Testis (tissue), 2 donors: ENCODE measurements at regions not wholly inside any gene's neighbourhood (a gene's known extent, or its start where the extent isn't known, plus 50 kb on each side); places are given as distances from the start of the nearest gene placed in this dataset.

Experiments
- DNase-seq: peaks from one replicate; pipeline ENCODE4 v3.0.0-alpha.2; 2019
- H3K27ac ChIP-seq, 2 donors: fragments of 200-600 bp; sonication (generic); one replicate each; pipeline ENCODE4 v1.5.1; 2019
- H3K27me3 ChIP-seq: fragments of 200-600 bp; sonication (generic); one replicate; pipeline ENCODE4 v1.5.1; 2019
- H3K36me3 ChIP-seq: fragments of 200-600 bp; sonication (generic); one replicate; pipeline ENCODE4 v1.5.1; 2017; ENCODE audit warnings: low read depth; ENCODE audit errors: missing control alignments
- H3K4me1 ChIP-seq: fragments of 200-600 bp; sonication (generic); one replicate; pipeline ENCODE4 v1.5.1; 2019
- H3K4me3 ChIP-seq, 2 donors: fragments of 200-600 bp; sonication (generic); one replicate each; pipeline ENCODE4 v1.5.1; 2017 to 2019
- H3K9me3 ChIP-seq: fragments of 200-600 bp; sonication (generic); one replicate; pipeline ENCODE4 v1.5.1; 2017
- POLR2A ChIP-seq: fragments of 450-650 bp; IDR thresholded peaks from one replicate; pipeline ENCODE4 v1.6.1; 2017; ENCODE audit warnings: antibody characterized with exemption, mild to moderate bottlenecking, moderate library complexity
- WGBS, 2 donors: methylation state at CpG; one replicate each; pipeline ENCODE4 v1.1.5; 2018; 5-methylcytosine and 5-hydroxymethylcytosine counted together
- intact Hi-C: fragments of 100-400 bp; cut with DNase I; formaldehyde crosslinking; loops from one replicate; pipeline ENCODE4 v1.15.1; 2023; ENCODE audit warnings: low total_unique reads
- TF ChIP-seq, protein P1 (sequence below), 3 experiments: fragments of 450-650 bp in 2 of 3; fragments of 200-600 bp in 1 of 3; sonication (generic) in 1 of 3; IDR thresholded peaks; one replicate each; pipeline ENCODE4 v1.5.1; 2016 to 2019; ENCODE audit warnings: antibody characterized with exemption in 3 of 3, mild to moderate bottlenecking in 2 of 3, moderate library complexity in 1 of 3

DNA sequence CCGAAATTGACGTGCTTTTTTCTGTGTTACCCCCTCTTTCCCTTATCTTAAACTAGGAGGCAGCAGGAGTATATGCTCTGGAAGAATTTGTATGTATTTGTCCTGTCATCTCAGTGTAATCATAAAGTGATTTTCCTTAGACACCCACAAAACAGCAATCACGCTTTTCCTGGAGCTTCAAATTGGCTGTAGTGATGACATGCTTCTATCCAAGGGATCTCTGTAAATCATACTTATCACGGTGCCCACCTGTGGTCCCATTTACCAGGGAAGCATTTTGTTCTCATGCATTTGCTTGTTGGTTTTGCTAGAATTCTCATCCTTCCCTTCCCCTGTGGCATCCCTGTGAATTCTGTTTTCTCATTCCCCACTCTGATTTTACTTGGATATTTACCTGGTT is 220.8 kb upstream of the THUMPD2 start:
- Histone ChIP-seq H3K36me3 (no peaks in the 10 kb centered on the region), H3K4me3 (no peak overlapping the region), H3K4me1 (no peaks in the 10 kb centered on the region), H3K27me3 (no peaks in the 10 kb centered on the region), H3K9me3 (no peaks in the 10 kb centered on the region), H3K27ac (no peak overlapping the region)
- no peak for TF ChIP-seq POLR2A
- TF ChIP-seq, protein P1, sequence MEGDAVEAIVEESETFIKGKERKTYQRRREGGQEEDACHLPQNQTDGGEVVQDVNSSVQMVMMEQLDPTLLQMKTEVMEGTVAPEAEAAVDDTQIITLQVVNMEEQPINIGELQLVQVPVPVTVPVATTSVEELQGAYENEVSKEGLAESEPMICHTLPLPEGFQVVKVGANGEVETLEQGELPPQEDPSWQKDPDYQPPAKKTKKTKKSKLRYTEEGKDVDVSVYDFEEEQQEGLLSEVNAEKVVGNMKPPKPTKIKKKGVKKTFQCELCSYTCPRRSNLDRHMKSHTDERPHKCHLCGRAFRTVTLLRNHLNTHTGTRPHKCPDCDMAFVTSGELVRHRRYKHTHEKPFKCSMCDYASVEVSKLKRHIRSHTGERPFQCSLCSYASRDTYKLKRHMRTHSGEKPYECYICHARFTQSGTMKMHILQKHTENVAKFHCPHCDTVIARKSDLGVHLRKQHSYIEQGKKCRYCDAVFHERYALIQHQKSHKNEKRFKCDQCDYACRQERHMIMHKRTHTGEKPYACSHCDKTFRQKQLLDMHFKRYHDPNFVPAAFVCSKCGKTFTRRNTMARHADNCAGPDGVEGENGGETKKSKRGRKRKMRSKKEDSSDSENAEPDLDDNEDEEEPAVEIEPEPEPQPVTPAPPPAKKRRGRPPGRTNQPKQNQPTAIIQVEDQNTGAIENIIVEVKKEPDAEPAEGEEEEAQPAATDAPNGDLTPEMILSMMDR (IDR thresholded peaks at IDR 0.05): no peak
- no peak for DNase-seq
- WGBS, 2 donors: 62 to 63% methylated on average over 4 of the region's 4 CpGs
- intact Hi-C loops: no loop called here

DNA sequence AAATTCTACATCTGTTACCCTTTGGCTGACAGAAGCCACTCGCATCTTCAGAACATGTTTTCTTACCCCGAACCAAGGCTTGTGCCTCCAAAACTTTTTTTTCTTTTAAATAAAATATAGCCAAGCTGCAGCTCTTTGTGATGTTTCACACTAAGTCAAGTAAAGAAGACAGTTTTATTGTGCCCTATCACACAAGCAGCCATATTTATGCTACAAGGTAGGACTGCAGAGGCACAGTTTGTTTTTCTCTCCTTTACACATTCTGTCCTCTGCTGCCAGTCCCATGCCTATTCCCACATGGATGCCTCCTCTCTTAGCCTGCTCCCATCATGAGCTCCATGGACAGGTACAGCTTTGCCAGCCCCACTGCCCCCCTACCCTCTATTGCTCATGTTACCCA is 219.6 kb upstream of the THUMPD2 start:
- no peak for TF ChIP-seq POLR2A
- TF ChIP-seq, protein P1 (IDR thresholded peaks at IDR 0.05): no peak
- Histone ChIP-seq H3K36me3 (no peaks in the 10 kb centered on the region), H3K4me3 (no peak overlapping the region), H3K4me1 (no peaks in the 10 kb centered on the region), H3K27ac (no peak overlapping the region), H3K27me3 (no peaks in the 10 kb centered on the region), H3K9me3 (no peaks in the 10 kb centered on the region)
- 74 to 89% methylated on average over 2 of the region's 2 CpGs for WGBS, 2 donors
- no peak for DNase-seq
- intact Hi-C loops: no loop called here

DNA sequence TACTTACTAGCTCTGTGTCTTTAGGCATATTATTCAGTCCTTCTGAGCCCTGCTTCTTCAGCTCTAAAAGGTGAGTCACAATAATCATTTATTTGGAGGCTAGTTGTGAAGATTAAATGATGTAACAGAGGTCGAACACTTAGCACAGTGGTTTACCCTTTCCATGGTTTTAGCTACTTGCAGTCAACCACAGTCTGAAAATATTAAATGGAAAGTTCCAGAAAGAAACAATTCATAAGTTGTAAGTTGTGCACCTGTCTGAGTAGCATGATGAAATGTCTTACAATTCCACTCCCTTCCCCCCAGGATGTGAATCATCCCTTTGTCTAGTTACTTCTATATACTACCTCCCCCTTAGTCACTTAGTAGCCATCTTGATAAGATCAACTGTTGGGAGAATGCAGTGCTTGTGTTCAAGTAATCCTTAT is 217.6 kb upstream of the THUMPD2 start:
- TF ChIP-seq, protein P1 (IDR thresholded peaks at IDR 0.05): no peak
- TF ChIP-seq POLR2A: no peak

DNA sequence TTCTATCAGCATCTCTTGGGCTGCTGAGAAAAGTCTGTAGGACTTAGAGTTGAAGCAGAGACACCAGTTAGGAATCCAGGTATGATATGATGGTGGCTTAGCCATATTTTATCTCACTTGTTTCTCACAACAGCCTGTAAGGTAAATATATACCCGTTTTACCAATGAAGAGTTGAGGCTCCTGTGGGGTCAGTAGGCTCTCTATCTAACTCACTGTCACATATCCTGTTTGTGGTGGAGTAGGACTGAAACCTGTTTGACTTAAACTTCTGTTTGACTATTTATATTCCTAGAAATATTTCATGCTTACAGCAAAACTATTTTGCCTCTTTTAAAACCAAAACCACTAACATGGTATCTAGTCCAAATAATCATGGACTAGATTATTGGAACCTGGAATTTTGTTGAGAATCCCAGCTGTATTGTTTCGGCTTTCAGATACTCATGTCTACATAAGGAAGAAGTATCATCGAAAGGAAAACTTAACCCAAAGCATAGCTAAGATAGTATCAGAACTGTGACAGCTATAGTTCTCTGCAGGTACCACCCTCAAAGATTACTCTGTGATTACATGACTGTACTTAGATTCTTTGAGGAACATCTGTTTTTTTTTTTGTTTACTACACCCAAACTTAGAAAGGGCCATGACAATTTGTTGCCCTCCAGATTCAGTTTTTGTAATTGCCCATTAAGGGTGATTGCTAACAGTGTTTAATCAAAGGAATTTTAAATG is 216.1 kb upstream of the THUMPD2 start:
- Histone ChIP-seq H3K27ac (no peak overlapping the region), H3K4me1 (no peaks in the 10 kb centered on the region), H3K36me3 (no peaks in the 10 kb centered on the region), H3K4me3 (no peak overlapping the region), H3K27me3 (no peaks in the 10 kb centered on the region), H3K9me3 (no peaks in the 10 kb centered on the region)
- TF ChIP-seq, protein P1 (IDR thresholded peaks at IDR 0.05): no peak
- TF ChIP-seq POLR2A: no peak
- intact Hi-C loops: no loop called here
- DNase-seq: no peak
- WGBS, 2 donors: 81 to 88% methylated on average over 3 of the region's 3 CpGs

More for the DNA sequence above, 217.6 kb upstream of the THUMPD2 start:
- no peak for DNase-seq
- H3K36me3 ChIP-seq: no peaks in the 10 kb centered on the region
- H3K27me3 ChIP-seq: no peaks in the 10 kb centered on the region
- intact Hi-C loops: no loop called here
- H3K27ac ChIP-seq: no peak overlapping the region
- H3K9me3 ChIP-seq: no peaks in the 10 kb centered on the region
- WGBS, 2 donors: 81 to 97% methylated on average over 1 of the region's 1 CpG
- no peak overlapping the region for H3K4me3 ChIP-seq
- H3K4me1 ChIP-seq: no peaks in the 10 kb centered on the region

DNA sequence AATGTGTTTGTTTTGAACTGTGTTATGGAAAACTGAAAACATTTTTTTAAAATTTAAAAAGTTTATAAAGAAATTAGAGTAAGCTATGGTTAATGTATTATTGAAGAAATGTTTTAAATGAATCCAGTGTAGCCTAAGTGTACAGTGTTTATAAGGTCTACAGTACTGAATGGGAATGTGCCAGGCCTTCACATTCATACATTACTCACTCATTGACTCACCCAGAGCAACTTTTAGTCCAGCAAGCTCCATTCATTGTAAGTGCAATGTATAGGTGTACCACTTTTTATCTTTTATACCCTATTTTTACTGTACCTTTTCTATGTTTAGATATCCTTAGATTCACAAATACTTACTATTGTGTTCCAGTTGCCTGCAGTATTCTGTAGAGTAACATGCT is 215.1 kb upstream of the THUMPD2 start:
- H3K27ac ChIP-seq: no peak overlapping the region
- H3K9me3 ChIP-seq: no peaks in the 10 kb centered on the region
- TF ChIP-seq, protein P1 (IDR thresholded peaks at IDR 0.05): no peak
- no peak for TF ChIP-seq POLR2A
- no peaks in the 10 kb centered on the region for H3K36me3 ChIP-seq
- no peaks in the 10 kb centered on the region for H3K4me1 ChIP-seq
- no peaks in the 10 kb centered on the region for H3K27me3 ChIP-seq
- intact Hi-C loops: no loop called here
- no peak for DNase-seq
- H3K4me3 ChIP-seq: no peak overlapping the region
